Fibroblast of lung (primary cell): ENCODE measurements at regions not wholly inside any gene's neighbourhood (a gene's known extent, or its start where the extent isn't known, plus 50 kb on each side); places are given as distances from the start of the nearest gene placed in this dataset.
A peak's percentile ranks its signal among the peaks of the same experiment; 100 is the strongest.

Source experiments
- DNase-seq, 2 donors: peaks; one replicate each; pipeline versions ENCODE4 v3.0.0 to v3.0.0-alpha.2; 2010; ENCODE audit warnings: low read depth in 2 of 2
- H2AFZ ChIP-seq: 2 replicates; pipeline ENCODE4 v1.5.1; 2012; ENCODE audit warnings: low read length, control low read depth, inconsistent platforms
- H3K27ac ChIP-seq: 2 replicates; pipeline ENCODE4 v1.5.1; 2011; ENCODE audit warnings: low read length, control low read depth; ENCODE audit not compliant: insufficient read depth
- H3K27me3 ChIP-seq: 2 replicates; pipeline ENCODE4 v1.5.1; 2011; ENCODE audit warnings: mild to moderate bottlenecking, low read length; ENCODE audit not compliant: control insufficient read depth, insufficient read depth
- H3K36me3 ChIP-seq: 2 replicates; pipeline ENCODE4 v1.5.1; 2011; ENCODE audit warnings: low read length; ENCODE audit not compliant: control insufficient read depth, insufficient read depth
- H3K4me1 ChIP-seq: 2 replicates; pipeline ENCODE4 v1.5.1; 2011; ENCODE audit warnings: low read length; ENCODE audit not compliant: control insufficient read depth, insufficient read depth; ENCODE audit errors: extremely low read depth
- H3K4me2 ChIP-seq: 2 replicates; pipeline ENCODE4 v1.5.1; 2011; ENCODE audit warnings: low read length, control low read depth; ENCODE audit not compliant: insufficient read depth; ENCODE audit errors: extremely low read depth
- H3K4me3 ChIP-seq, 4 experiments: fragments of 200-600 bp in 1 of 4; sonication (generic) in 1 of 4; replicated peaks in 1 of 4; 2 replicates each; pipeline ENCODE4 v1.5.1; 2011 to 2016; ENCODE audit warnings: low read length in 4 of 4, low read depth in 3 of 4, mild to moderate bottlenecking in 3 of 4, control low read depth in 2 of 4, inconsistent platforms in 1 of 4, mixed read lengths in 1 of 4; ENCODE audit not compliant: insufficient read depth in 1 of 4; ENCODE audit errors: control extremely low read depth in 1 of 4
- H3K79me2 ChIP-seq: 2 replicates; pipeline ENCODE4 v1.5.1; 2012; ENCODE audit warnings: mild to moderate bottlenecking, low read length, inconsistent platforms; ENCODE audit not compliant: control insufficient read depth, insufficient read depth
- H3K9ac ChIP-seq: 2 replicates; pipeline ENCODE4 v1.5.1; 2011; ENCODE audit warnings: mild to moderate bottlenecking, low read length, control low read depth; ENCODE audit not compliant: insufficient read depth
- H3K9me3 ChIP-seq: 2 replicates; pipeline ENCODE4 v1.5.1; 2012; ENCODE audit warnings: low read depth, low read length; ENCODE audit not compliant: control insufficient read depth, insufficient read depth
- H4K20me1 ChIP-seq: 2 replicates; pipeline ENCODE4 v1.5.1; 2011; ENCODE audit warnings: low read length; ENCODE audit not compliant: control insufficient read depth, insufficient read depth; ENCODE audit errors: extremely low read depth
- CTCF ChIP-seq, 2 donors: IDR thresholded peaks in 1 of 2; conservative IDR thresholded peaks in 1 of 2; 1 replicate in 1 of 2; 2 replicates in 1 of 2; pipeline ENCODE4 v1.5.1; 2011 to 2012; ENCODE audit warnings: low read length in 2 of 2, control low read depth in 1 of 2, inconsistent platforms in 1 of 2, low read depth in 1 of 2, mild to moderate bottlenecking in 1 of 2
- EZH2 ChIP-seq: IDR thresholded peaks from 2 replicates; pipeline ENCODE4 v1.5.1; 2012; ENCODE audit warnings: low read length, control low read depth, mild to moderate bottlenecking; ENCODE audit errors: missing control alignments

GRCh38 chr2:177114712-177115111 is 97.9 kb upstream of the HNRNPA3 start:
- H3K9me3 ChIP-seq = no peaks in the 10 kb centered on the region
- no peak for DNase-seq
- H3K27ac ChIP-seq = no peak overlapping the region
- no peak overlapping the region for H2AFZ ChIP-seq
- no peak overlapping the region for H3K4me3 ChIP-seq
- H3K36me3 ChIP-seq = no peaks in the 10 kb centered on the region
- no peak for TF ChIP-seq EZH2
- H3K4me1 ChIP-seq = no peaks in the 10 kb centered on the region
- no peaks in the 10 kb centered on the region for H4K20me1 ChIP-seq
- no peak overlapping the region for H3K4me2 ChIP-seq
- H3K9ac ChIP-seq = no peak overlapping the region
- H3K27me3 ChIP-seq = no peaks in the 10 kb centered on the region
- H3K79me2 ChIP-seq = no peaks in the 10 kb centered on the region

GRCh38 chr2:177117755-177118154 is 94.8 kb upstream of the HNRNPA3 start:
- Histone ChIP-seq H3K4me2 (no peak overlapping the region), H3K4me1 (no peaks in the 10 kb centered on the region)
- peak in 1 of 2 donors; percentile 4 for DNase-seq

DNA sequence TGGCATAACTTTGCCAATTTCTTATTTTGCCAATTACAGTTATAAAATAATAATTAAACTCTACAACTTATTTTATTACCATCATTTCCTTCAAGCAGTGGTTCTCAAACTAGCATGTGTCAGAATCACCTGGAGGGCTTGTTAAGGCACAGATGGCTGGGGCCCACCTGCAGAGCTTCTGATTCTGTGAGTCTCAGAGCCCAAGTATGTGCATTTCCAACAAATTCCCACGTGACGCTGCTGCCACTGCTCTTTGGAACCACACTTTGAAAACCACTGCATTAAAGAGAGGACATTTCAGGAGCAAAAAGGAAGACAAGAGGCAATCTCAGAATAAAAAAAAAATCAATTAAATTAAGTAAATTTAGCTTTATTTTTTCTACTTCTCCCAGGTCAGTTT is 94.0 kb upstream of the HNRNPA3 start:
- TF ChIP-seq CTCF (conservative IDR thresholded peaks at IDR 0.05 in 1 of 2, IDR thresholded peaks at IDR 0.05 in 1 of 2; ENCODE audit: low read depth in 1 of 2, low read length in 2 of 2) = no peak
- no peak for TF ChIP-seq EZH2
- Histone ChIP-seq H4K20me1 (no peaks in the 10 kb centered on the region), H2AFZ (no peak overlapping the region)

More at GRCh38 chr2:177117755-177118154, 94.8 kb upstream of the HNRNPA3 start:
- no peaks in the 10 kb centered on the region for H3K27me3 ChIP-seq
- no peaks in the 10 kb centered on the region for H3K9me3 ChIP-seq
- H3K79me2 ChIP-seq = no peaks in the 10 kb centered on the region
- no peak overlapping the region for H2AFZ ChIP-seq
- TF ChIP-seq EZH2 (no peak), CTCF (conservative IDR thresholded peaks at IDR 0.05 in 1 of 2, IDR thresholded peaks at IDR 0.05 in 1 of 2; ENCODE audit: low read depth in 1 of 2, low read length in 2 of 2) (no peak)
- H3K27ac ChIP-seq = no peak overlapping the region
- peak overlapping the region in 1 of 4 experiments; percentile 7 for H3K4me3 ChIP-seq
- no peaks in the 10 kb centered on the region for H4K20me1 ChIP-seq
- no peak overlapping the region for H3K9ac ChIP-seq
- no peaks in the 10 kb centered on the region for H3K36me3 ChIP-seq

More for the DNA sequence above, 94.0 kb upstream of the HNRNPA3 start:
- Histone ChIP-seq H3K9me3 (no peaks in the 10 kb centered on the region), H3K36me3 (no peaks in the 10 kb centered on the region), H3K27ac (no peak overlapping the region), H3K27me3 (no peaks in the 10 kb centered on the region), H3K4me2 (no peak overlapping the region), H3K79me2 (no peaks in the 10 kb centered on the region), H3K4me1 (no peaks in the 10 kb centered on the region), H3K9ac (no peak overlapping the region), H3K4me3 (no peak overlapping the region)
- no peak for DNase-seq
